ENCODE measurements at regions not wholly inside any gene's neighbourhood (a gene's known extent, or its start where the extent isn't known, plus 50 kb on each side); places are given as distances from the start of the nearest gene placed in this dataset.
A peak's percentile ranks its signal among the peaks of the same experiment; 100 is the strongest.

DNA sequence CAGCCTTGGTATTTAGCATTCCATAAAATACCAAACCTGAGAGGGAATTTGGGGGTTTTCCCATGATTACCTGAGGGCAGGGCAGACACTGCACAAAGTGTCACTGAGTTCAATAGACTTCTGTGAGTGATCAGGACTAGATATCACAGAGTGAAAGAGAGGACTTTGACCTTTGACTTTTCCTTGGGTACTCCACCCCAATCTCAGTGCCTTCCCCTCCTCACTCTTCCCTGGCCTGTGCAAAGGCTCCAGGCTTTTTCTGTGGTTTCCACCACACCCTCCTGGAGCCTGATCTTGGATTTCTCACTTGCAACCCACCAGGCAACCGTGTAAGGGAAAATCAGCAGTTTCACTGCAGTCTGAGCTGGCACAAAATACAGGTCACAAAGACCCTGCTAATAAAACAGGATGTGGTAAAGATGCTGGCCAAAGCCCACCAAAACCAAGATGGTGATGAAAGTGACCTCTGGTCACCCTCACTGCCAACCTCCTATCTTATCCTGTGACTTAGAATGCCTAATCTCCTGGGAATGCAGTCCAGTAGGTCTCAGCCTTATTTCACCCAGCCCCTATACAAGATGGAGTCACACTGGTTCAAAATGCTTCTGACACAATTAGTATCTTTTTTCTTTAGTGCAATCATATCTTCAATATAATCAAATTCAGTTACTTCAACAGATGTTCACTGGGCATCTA is 64.0 kb downstream of the BOD1L2 start:
- no peak overlapping the region for H2BK120ac ChIP-seq (ENCODE audit: low read depth, low read length, poor library complexity, severe bottlenecking)
- no peak overlapping the region; a peak in 1 of 7 replicates for H3K27ac Mint-ChIP-seq
- no peaks in the 10 kb centered on the region for H3K79me2 ChIP-seq (ENCODE audit: insufficient read depth, low read length)
- no peak overlapping the region for H3K18ac ChIP-seq (ENCODE audit: insufficient read length, low read depth, low read length)
- no peak overlapping the region for H4K91ac ChIP-seq (ENCODE audit: insufficient read length, low read depth, low read length)
- no peak overlapping the region for H4K5ac ChIP-seq (ENCODE audit: insufficient read length, low read depth, low read length)
- H3K9me3 Mint-ChIP-seq: peaks cover 2 to 5% of the 10 kb centered on the region in 2 experiments; a peak in 2 of 5 replicates
- peak overlapping the region; percentile 57 for H3K4me2 ChIP-seq (ENCODE audit: insufficient read depth, insufficient read length, low read length)
- TF ChIP-seq, protein P1, sequence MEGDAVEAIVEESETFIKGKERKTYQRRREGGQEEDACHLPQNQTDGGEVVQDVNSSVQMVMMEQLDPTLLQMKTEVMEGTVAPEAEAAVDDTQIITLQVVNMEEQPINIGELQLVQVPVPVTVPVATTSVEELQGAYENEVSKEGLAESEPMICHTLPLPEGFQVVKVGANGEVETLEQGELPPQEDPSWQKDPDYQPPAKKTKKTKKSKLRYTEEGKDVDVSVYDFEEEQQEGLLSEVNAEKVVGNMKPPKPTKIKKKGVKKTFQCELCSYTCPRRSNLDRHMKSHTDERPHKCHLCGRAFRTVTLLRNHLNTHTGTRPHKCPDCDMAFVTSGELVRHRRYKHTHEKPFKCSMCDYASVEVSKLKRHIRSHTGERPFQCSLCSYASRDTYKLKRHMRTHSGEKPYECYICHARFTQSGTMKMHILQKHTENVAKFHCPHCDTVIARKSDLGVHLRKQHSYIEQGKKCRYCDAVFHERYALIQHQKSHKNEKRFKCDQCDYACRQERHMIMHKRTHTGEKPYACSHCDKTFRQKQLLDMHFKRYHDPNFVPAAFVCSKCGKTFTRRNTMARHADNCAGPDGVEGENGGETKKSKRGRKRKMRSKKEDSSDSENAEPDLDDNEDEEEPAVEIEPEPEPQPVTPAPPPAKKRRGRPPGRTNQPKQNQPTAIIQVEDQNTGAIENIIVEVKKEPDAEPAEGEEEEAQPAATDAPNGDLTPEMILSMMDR (conservative IDR thresholded peaks at IDR 0.05): no peak
- no peak overlapping the region for H3K9ac ChIP-seq (ENCODE audit: extremely low read depth, insufficient read length, low read length)
- peaks cover 0 to 3% (median 2%) of the 10 kb centered on the region in 3 experiments; a peak in 2 of 7 replicates for H3K36me3 Mint-ChIP-seq (ENCODE audit: insufficient read depth in 1 of 3, low read depth in 3 of 3)
- no peak overlapping the region for H2BK20ac ChIP-seq (ENCODE audit: low read depth, low read length, poor library complexity, severe bottlenecking)
- no peak overlapping the region for H2BK12ac ChIP-seq (ENCODE audit: insufficient read length, low read depth, low read length)
- no CpG with 5 or more reads among the region's 1 CpG for WGBS (ENCODE audit: extremely low coverage, insufficient read length, low lambda C conversion rate)
- no peak overlapping the region for H3K4me3 Mint-ChIP-seq
- H3K9me3 ChIP-seq (ENCODE audit: control insufficient read depth, low read depth, low read length): no peaks in the 10 kb centered on the region
- H2BK15ac ChIP-seq (ENCODE audit: low read depth, low read length): no peak overlapping the region
- peaks cover 37 to 39% of the 10 kb centered on the region in 2 experiments for H3K4me1 Mint-ChIP-seq
- peaks cover 14% of the 10 kb centered on the region for H3K27me3 Mint-ChIP-seq (ENCODE audit: low read depth)
- H3K56ac ChIP-seq (ENCODE audit: insufficient read length, low read depth, low read length): no peak overlapping the region
- no peak overlapping the region for H3K27ac ChIP-seq (ENCODE audit: insufficient read length, low read depth, low read length)
- H2BK5ac ChIP-seq (ENCODE audit: insufficient read length, low read length): no peak overlapping the region
- H4K20me1 ChIP-seq (ENCODE audit: control insufficient read depth, insufficient read depth, insufficient read length): no peaks in the 10 kb centered on the region
- no peak overlapping the region for H2AK5ac ChIP-seq (ENCODE audit: insufficient read length, low read length)
- peaks cover 14% of the 10 kb centered on the region; the same call in 1 of the 2 replicates for H3K4me1 ChIP-seq (ENCODE audit: insufficient read depth, low read length)
- no peak for DNase-seq
- no peak overlapping the region for H3K4ac ChIP-seq (ENCODE audit: low read depth, low read length)
- H3K23ac ChIP-seq (ENCODE audit: insufficient read length, low read depth, low read length): no peak overlapping the region
- H3K14ac ChIP-seq (ENCODE audit: insufficient read depth, low read length): no peak overlapping the region
- no peaks in the 10 kb centered on the region; the same call in 1 of the 2 replicates for H3K27me3 ChIP-seq (ENCODE audit: insufficient read depth, low read length)
- H3K79me1 ChIP-seq (ENCODE audit: insufficient read depth, low read depth, low read length, poor library complexity, severe bottlenecking): no peaks in the 10 kb centered on the region
- no peak overlapping the region for H2AFZ ChIP-seq (ENCODE audit: low read length)
- no peak overlapping the region for H4K8ac ChIP-seq (replicated peaks; ENCODE audit: insufficient read length, low read depth, low read length)
- no peaks in the 10 kb centered on the region for H3K23me2 ChIP-seq (ENCODE audit: insufficient read length, low read depth, low read length, poor library complexity, severe bottlenecking)
- H3T11ph ChIP-seq (ENCODE audit: low read length): no peak overlapping the region
